ENCODE measurements at regions not wholly inside any gene's neighbourhood (a gene's known extent, or its start where the extent isn't known, plus 50 kb on each side); places are given as distances from the start of the nearest gene placed in this dataset.
A peak's percentile ranks its signal among the peaks of the same experiment; 100 is the strongest.

DNA sequence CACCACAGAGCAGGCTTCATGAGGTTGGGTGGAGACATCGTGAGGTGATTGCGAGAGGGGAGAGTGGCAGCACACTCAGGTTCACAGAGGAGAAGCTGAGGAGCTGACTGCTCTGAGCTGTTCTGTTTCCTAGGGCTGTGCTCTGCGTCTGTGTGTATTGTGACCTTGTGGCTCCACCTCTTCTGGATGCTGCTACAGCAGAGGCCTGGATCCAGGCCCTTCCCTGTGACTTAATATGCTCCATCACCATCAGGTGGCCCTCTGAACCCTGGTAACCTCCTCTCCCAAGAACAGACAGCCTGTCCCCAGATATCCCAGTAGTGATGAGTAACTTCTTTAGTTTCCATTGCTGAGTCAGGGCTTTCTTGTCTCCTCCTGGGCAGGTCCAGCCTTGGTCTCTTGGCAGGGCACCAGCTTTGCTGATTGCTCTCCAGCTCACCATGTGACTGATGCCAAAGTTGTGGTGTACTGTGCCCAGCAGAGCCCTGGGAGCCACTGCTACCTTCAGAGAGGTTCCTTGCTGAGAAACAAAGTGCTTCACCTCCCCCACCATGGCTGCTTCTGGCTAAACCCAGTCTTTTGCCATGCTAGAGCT is 212.8 kb upstream of the CHD1 start:
- DNase-seq (ENCODE audit: low read depth, low spot score) = peak; percentile 7

DNA sequence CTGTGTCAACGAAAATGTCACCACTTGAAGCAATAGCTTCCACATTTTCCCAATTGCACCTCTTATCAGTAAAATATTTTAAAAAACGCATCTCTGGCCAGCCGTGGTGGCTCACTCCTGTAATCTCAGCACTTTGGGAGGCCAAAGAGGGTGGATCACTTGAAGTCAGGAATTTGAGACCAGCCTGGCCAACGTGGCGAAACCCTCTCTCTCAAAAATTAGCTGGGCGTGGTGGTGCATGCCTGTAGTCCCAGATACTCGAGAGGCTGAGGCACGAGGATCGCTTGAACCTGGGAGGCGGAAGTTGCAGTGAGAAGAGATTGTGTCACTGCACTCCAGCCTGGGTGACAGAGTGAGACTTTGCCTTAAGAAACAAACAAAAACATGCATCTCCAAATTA is 210.1 kb upstream of the CHD1 start:
- no peak for DNase-seq (ENCODE audit: low read depth, low spot score)

DNA sequence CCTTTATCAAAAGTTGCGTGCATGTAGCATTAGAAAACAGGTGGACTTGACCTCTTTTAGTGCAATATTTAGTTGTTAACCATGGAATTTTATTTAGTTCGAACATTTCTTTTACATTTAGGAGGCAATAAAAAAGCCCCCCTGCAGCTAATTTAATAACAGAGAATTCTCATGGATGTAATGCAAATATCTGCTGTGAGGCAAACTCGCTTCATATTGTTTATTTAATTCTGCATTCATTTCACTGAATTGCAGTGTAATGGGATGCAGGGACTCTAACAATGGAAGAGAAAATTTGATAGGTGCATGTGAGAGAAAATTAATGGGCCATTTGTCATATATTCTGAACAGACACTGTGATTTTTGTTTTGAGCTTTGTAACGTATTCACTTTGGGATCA is 205.1 kb upstream of the CHD1 start:
- DNase-seq (ENCODE audit: low read depth, low spot score) = no peak

DNA sequence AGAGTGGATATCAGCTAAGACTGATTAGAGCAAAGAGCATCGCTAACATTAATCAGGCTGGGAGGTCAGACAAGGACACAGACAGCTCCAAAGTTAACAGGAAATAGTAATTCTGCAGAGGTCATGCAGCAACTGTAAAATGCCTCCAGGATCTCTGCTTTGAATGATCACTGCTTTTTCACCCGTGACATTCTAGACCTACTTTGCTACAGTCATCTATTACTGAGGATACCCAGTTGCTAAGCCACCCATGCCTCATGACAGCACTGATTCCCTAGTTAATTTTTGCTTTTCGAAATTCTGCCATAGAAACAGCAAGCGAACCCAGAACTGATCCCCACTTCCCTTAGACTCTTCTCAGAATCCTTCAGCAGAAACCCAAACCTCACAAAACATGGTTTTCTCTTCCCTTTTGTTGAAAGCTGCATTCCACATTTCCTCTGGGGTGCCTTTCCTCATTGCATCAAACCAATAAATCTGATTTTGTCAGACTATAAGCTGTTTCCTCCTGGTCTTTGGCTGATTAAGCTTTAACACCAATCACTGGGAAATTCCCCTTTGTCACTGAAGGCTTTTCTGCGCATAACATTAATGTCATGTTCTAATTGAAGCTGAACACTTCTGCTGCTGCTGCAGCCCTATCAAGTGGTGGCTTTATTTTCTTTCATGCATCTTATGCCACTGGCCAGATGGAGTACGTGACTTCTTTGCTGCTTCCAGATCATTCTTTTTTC is 201.1 kb upstream of the CHD1 start:
- DNase-seq (ENCODE audit: low read depth, low spot score) = no peak

DNA sequence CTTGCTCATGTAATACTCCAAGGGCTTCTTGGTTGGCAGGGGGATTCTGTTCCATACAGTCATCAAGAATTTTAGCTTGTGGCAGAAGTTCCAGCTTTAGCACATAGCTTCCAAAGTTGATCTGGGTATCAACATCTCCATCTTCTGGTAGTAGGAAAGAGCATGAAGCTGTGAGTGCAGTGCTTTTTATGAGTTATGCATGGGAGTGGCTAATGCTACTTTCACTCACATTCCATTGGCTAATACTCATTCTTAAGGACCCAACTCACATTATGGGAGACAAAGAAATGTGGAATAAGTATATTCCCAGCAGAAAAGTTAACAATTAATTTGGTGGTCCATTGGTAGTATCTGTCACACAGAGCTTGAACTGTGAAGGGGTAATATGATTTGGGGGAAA is 194.2 kb upstream of the CHD1 start:
- DNase-seq (ENCODE audit: low read depth, low spot score) = peak; percentile 15

DNA sequence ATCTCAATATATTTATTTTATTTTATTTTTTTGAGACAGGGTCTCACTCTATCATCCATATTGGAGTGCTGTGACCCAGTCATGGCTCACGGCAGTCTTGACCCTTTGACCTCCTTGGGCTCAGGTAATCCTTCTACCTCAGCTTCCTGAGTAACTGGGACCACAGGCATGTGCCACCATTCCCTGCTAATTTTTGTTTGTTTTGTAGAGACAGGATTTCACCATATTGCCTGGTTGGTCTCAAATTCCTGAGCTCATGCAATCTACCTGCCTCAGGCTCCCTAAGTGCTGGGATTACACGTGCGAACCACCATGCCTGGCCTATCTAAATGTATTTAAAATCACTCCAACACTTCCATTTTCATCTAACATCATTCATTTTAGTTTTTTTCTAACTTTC is 190.5 kb upstream of the CHD1 start:
- no peak for DNase-seq (ENCODE audit: low read depth, low spot score)

DNA sequence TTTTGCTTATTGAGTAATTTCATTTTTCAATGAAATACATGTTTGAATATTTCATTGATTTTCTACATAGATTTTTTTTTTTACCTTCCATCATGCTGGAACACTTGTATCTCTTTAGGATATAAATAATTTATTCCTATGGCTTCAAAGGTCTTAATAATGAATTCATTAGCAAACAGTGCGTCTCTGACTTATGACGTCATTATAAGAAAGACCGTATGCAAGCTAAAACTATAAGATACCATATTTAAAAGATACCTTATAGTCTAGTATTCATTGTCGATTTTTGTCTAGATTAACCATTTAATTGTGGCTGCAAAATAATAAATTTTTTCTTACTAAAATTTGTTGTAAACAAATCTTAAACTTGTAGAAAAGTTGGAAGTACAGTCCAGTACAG is 187.7 kb upstream of the CHD1 start:
- no peak for DNase-seq (ENCODE audit: low read depth, low spot score)

DNA sequence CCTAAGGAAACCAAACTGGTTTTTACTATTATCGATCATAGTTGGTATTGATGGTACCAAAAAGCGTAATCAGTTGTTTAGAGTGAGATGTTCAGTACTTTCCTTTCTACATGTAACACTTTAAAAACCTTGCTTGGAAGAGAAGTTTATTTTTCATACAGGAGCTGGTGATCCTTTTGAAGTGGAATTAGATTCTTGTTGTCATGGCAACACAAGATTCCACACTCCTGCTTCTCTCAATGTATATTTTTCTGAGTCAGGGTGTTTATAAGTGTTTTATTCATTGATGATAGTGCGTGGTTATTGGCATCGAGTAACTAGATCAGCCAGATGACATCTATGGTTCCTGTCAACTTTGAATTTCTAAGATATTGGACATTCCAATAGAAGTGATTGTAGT is 181.1 kb upstream of the CHD1 start:
- no peak for DNase-seq (ENCODE audit: low read depth, low spot score)

DNA sequence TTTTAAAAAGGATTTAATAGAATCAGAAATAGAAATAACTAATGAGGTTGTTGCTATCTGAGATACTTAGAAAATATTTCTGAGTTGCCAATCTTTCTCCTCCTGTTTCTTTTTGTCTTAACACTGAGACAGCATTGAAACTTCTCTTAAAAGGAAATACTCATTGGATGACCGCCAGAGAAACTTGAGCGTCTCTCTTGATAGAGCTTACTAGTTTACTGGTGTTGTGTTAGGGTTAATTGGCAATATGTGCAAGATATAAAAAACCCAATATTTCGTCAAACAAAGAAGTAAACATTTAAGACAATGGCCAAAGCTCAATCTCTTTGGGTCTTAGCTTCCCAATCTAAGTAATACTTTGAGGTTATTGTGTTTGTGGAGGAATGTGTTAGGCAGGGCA is 176.4 kb upstream of the CHD1 start:
- peak; percentile 45 for DNase-seq (ENCODE audit: low read depth, low spot score)

DNA sequence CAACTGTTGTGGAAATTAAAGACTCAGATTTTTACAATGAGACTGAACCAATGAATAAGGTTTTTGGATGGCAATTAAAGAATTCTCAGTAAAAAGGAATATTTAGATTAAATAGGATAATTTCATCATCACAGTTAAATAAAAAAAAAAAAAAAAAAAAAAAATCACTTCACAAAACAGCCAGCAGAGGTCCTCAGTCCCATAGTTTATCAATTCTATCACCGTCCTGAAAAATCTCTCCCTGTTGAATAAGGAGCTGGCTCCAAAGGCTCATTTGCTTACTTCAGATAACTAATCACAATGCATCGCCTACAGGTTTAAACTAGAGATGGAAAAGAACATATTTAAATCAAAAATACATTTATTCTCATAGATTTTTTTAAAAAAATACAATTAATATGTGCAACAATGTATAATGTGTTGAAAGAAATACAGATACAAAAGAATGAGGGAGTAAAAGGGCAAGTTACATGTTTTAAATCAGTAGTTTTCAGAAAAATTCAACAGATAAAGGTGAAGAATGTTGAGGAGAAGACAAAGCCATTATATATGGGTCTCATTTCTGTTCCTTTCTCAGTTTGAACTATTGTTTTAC is 175.8 kb upstream of the CHD1 start:
- DNase-seq (ENCODE audit: low read depth, low spot score) = peak; percentile 50

DNA sequence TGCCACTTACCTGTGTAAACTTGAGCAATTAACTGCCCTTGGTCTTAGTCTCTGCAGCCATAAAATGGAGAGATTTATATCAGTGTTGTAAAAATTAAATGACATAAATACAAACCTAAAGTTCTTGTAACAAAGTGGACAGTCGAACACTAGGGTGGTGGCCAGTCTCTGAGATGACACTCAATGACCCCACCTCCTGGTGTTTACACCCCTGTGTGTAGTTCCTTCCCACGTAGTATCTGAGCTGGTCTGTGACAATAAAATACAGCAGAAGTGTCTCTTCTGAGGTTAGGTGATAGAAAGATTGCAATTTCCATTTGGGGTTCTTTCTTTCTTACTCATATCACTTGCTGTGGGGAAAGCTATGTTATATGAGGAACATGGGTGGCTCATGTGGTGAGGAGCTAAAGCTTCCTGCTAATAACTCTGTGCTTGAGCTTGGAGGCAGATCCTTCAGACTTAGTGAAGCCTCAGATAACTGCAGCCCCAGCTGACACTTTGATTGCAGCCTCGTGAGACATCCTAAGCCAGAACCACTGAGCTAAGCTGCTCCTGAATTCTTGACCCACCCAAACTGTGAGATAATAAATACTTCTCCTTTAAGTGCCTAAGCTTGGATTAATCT is 173.4 kb upstream of the CHD1 start:
- no peak for DNase-seq (ENCODE audit: low read depth, low spot score)

DNA sequence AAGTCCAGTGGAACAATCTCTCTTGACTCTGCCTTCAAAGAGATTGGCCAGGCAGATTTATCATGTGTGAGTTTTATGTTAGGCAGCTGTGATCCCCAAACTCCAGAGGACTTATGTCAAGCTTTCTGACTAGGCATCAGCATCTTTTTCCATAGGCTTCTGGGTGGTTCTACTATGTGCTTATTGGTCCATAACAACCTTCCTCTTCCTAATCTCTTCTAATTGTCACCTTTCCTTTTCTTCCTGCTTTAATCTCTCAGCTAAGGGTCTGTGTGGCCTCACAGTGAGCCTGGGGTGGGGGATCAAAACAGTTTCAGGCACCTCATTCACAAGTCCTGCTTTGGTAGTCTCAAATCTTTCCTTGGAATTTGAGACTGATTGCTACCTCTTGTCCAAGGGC is 170.9 kb upstream of the CHD1 start:
- no peak for DNase-seq (ENCODE audit: low read depth, low spot score)

DNA sequence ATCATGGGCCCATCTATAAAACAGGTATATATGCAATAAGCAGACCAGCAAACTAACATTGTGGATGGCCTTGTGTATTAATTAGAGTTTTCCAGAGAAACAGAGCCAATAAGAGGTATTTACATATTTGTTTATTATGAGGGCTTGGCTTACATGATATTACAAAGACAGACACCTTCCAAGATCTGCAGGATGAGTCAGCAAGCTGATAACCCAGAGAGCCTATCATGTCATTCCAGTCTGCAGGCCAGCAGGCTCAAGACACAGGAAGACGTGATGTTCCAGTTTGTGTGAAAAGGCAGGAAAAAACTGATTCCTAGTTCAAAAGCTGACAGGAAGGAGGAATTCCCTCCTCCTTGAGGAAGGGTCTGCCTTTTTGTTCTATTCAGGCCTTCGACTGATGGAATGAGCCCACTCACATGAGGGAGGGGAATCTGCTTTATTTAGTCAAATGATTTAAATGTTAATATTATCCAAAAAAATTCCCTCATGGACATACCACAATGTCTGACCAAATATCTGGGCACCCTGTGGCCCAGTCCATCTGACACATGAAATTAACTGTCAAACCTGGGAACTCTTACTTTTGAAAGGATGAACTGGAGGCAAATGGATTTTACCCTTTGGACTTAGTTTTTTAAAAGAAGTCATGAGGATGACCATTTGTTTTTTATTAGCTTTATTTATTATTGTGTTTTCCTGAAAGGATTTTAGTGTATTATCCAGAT is 161.2 kb upstream of the CHD1 start:
- no peak for DNase-seq (ENCODE audit: low read depth, low spot score)

DNA sequence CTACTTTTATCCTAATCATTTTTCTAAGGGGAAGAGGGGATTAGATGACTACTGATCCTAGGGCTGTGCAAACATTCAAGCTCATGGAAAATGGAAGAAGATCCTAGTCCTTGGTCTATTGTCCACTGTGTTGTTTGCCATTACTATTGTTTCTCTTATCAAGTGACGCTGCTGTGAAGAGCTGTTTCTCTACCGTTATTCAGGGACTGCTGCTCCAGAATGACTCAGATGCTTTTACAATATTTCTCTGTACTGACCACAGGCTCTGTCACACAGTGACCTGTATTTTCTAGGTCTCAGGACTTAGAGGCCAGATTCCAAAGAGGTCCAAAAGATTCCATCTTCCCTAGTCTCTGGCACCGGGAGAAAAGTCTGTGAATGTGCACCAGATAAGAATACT is 159.5 kb upstream of the CHD1 start:
- peak; percentile 29 for DNase-seq (ENCODE audit: low read depth, low spot score)

DNA sequence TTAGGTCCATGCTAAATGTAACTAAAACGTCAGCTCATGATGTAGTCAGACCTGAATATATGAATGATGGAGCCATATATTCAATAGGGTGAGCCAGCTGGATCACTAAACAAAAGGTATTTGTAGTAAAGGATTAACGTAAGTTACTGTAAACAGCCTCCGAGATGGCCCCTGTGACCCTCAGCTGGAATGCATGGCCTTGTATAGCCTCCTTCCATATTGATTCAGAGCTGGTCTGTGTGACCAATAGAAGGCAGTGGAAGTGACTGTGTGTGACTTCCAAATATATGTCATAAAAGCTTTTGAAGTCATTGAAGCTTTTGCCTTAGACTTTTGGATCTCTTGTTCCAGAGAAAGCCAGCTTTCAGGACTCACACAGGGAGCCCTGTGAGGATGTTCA is 154.4 kb upstream of the CHD1 start:
- DNase-seq (ENCODE audit: low read depth, low spot score) = no peak

DNA sequence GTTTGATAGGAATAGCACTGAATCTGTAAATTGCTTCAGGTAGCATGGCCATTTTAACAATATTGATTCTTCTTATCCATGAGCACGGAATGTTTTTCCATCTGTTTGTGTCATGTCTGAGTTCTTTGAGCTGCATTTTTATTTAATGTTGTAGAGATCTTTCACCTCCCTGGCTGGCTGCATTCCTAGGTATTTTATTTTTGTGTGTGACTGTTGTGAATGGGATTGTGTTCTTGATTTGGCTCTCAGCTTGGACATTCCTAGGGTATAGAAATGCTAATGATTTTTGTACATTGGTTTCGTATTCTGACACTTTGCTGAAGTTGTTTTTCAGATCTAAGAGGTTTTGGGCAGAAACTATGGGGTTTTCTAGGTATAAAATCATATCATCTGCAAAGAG is 152.9 kb upstream of the CHD1 start:
- DNase-seq (ENCODE audit: low read depth, low spot score) = no peak

DNA sequence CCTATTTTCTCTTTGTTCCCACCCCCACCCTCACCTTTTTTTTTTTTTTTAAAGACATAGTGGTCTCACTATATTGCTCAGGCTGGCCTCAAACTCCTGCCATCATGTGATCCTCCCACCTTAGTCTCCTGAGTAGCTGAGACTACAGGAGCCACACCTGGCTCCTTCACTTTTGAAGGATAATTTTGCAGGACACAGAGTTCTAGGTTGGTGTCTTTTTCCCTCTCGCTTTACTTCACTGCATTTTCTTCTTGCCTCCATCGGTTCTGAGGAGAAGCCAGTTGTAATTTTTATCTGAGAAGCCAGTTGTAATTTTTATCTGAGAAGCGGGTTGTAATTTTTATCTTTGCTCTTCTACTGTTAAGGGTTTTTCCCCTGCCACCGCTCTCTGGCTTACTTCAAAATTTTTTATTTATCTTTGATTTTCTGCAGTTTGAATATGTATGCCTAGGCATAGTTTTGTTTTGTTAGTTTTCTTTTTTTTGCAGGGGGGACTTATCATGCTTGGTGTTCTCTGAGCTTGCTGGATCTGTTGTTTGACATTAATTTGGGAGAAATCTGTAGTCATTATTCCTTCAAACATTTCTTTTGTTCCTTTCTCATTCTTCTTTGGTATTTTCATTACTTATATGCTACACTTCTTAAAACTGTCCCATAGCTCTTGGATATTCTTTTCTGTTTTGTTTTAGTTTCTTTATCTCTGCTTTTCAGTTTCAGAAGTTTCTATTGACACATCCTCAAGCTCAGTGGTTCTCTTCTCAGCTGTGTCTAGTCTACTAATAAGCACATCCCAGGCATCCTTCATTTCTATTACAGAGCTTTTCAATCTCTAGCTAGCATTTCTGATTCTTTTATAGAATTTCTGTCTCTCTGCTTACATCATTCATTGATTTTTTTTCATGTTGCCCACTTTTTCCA is 148.2 kb upstream of the CHD1 start:
- no peak for DNase-seq (ENCODE audit: low read depth, low spot score)

DNA sequence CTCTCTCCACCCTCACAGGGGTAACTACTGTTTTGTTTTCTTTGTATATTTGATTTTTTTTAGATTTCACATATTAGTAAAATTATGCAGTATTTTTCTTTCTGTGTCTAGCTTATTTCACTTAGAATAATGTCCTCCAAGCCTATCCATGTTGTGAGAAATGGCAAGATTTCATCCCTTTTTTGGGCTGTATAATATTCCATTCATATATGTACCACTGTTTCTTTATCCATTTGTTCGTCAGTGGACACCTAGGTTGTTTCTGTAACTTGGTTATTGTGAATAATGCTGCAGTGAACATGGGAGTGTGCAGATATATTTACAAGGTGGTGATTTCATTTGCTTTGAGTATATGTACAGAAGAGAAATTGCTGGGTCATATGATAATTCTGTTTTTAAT is 144.0 kb upstream of the CHD1 start:
- DNase-seq (ENCODE audit: low read depth, low spot score) = no peak

DNA sequence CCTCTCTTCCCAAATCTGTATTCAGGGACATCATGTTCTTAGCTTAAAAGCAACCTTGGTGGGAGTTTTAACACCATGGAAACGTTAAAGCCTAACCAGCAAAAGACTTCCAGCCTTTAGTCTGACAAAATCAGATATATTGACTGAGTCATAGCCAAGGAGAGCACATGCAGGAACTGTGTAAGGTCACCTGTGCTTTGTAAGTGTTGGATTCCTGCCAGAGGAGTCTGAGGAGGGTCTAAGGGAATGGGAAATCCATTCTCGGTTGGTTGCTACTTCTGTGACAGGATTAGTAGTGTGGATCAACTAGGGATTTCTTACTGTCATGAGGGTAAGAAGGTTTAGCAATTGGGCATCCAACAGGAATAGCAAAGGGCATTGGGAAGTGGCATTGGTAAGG is 142.0 kb upstream of the CHD1 start:
- DNase-seq (ENCODE audit: low read depth, low spot score) = no peak

DNA sequence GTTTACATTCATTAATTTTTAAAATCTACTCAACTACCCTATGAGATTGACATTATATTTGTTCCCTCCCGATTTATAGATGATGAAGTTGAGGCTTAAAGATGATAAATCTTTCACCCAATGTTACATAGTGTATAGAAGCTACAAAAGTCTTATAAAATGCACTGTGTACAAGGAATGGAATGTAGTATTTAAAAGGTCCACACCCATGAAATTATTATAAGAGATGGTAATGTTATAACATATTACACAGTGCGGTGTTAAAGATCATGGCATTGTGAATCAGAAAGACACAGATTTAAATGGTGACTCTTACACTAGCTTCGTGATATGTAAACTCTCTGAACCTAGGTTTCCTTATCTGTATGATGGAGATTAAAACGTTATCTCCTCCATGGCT is 141.6 kb upstream of the CHD1 start:
- no peak for DNase-seq (ENCODE audit: low read depth, low spot score)

DNA sequence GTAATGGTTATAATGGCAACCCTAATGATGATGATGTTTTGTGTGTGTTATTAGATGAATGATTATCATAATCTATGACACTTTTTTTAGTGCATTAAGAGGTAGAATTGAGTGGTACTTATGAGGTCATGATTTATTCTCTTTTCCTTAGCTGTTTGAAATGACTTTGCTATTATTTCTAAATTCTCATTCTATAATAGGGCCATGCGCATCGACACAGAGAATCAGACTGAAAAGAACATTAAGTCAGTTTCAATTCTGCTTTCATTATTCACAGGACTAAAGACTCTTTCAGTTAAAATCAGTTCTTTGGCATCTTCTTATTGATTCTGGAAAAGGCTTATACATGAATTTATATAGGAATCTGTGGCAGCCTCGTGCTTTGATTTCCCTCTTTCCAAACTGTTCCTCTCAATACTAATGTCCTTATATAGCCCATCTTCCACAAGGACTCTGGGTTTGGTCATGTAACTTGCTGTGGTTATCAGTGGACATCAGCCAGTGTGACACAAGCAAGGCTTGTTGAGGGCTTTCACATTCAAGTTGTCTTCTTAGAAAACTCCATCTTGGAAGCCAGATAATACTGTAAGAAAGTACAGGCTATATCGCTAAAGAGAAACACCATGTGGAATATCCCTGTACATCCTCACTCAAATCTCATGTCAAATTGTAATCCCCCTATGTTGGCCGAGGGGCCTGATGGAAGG is 140.3 kb upstream of the CHD1 start:
- DNase-seq (ENCODE audit: low read depth, low spot score) = no peak
